ENCODE measurements at regions not wholly inside any gene's neighbourhood (a gene's known extent, or its start where the extent isn't known, plus 50 kb on each side); places are given as distances from the start of the nearest gene placed in this dataset.

- TF ChIP-seq JUN (CRISPR knock-in tag; IDR thresholded peaks at IDR 0.05) (no peak), CTCF (IDR thresholded peaks at IDR 0.05) (no peak), HMGXB4 (CRISPR knock-in tag; IDR thresholded peaks at IDR 0.05) (no peak), TP53 (CRISPR knock-in tag; IDR thresholded peaks at IDR 0.05) (no peak), FOXK1 (CRISPR knock-in tag; IDR thresholded peaks at IDR 0.05) (no peak), RELA (CRISPR knock-in tag; IDR thresholded peaks at IDR 0.05; ENCODE audit: borderline replicate concordance) (no peak), NFYB (CRISPR knock-in tag; conservative IDR thresholded peaks at IDR 0.05; ENCODE audit: low read depth) (no peak), ERG (CRISPR knock-in tag; IDR thresholded peaks at IDR 0.05) (no peak)
Observed at GRCh38 chr10:105534086-105534485, 893.0 kb downstream of the SORCS3 start.
